ENCODE measurements at regions not wholly inside any gene's neighbourhood (a gene's known extent, or its start where the extent isn't known, plus 50 kb on each side); places are given as distances from the start of the nearest gene placed in this dataset.

DNA sequence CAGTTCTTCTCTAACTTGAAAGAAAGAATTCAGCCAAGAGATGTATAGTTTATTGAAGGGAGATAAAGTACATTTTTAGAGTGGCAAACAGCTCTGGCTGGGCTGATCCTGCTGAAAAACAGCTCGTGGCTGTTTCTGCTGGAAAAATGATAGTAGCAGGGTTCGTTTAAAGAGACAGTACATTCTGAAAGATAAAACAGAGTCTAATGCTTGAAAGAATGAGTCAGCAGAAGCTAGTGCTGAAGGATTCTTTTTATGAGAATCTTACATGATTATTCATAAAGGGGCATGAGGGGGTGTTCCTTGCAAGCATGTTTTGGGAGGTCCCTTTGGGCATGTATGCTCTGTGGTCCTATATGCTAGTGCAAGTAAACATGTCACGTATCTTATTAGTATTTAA is 790.0 kb downstream of the PCDH18 start:
- Mint-ChIP-seq H3K9me3 (peaks cover 30% of the 10 kb centered on the region), H3K36me3 (ENCODE audit: low read depth) (no peaks in the 10 kb centered on the region), H3K4me3 (no peak overlapping the region), H3K27me3 (ENCODE audit: insufficient read depth) (no peaks in the 10 kb centered on the region; the same call in none of the 2 replicates), H3K27ac (no peak overlapping the region), H3K4me1 (ENCODE audit: low read depth) (no peaks in the 10 kb centered on the region)
- TF ChIP-seq CTCF (IDR thresholded peaks at IDR 0.05) = no peak
- DNase-seq = no peak

DNA sequence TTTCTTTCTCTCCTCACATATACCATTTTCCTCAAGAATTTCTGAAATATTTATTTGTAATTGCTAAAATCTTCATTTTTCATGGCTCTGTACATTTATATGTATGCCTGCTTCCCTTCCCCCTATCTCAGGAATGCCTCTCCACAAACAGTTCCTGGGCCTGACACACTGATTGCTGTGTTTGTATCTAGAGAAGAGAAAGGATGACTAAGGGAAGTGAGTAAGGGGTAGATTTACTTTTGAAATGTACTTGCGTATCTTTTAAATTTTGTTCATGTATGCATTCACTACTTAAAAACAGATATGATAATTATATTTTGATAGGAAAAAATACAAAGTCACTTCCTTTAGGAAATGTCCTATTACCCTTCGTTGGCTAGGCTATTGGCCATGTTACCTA is 790.8 kb downstream of the PCDH18 start:
- no peak for DNase-seq
- Mint-ChIP-seq H3K4me1 (ENCODE audit: low read depth) (no peaks in the 10 kb centered on the region), H3K27me3 (ENCODE audit: insufficient read depth) (no peaks in the 10 kb centered on the region; the same call in none of the 2 replicates), H3K9me3 (peaks cover 30% of the 10 kb centered on the region), H3K36me3 (ENCODE audit: low read depth) (no peaks in the 10 kb centered on the region), H3K27ac (no peak overlapping the region), H3K4me3 (no peak overlapping the region)
- no peak for TF ChIP-seq CTCF (IDR thresholded peaks at IDR 0.05)

GRCh38 chr4:136740326-136740725 is 792.0 kb downstream of the PCDH18 start:
- no peaks in the 10 kb centered on the region for H3K36me3 Mint-ChIP-seq (ENCODE audit: low read depth)
- H3K27me3 Mint-ChIP-seq (ENCODE audit: insufficient read depth) = no peaks in the 10 kb centered on the region; the same call in none of the 2 replicates
- TF ChIP-seq CTCF (IDR thresholded peaks at IDR 0.05) = no peak
- H3K9me3 Mint-ChIP-seq = peaks cover 26% of the 10 kb centered on the region
- DNase-seq = no peak
- H3K4me1 Mint-ChIP-seq (ENCODE audit: low read depth) = no peaks in the 10 kb centered on the region
- H3K4me3 Mint-ChIP-seq = no peak overlapping the region
- H3K27ac Mint-ChIP-seq = no peak overlapping the region

DNA sequence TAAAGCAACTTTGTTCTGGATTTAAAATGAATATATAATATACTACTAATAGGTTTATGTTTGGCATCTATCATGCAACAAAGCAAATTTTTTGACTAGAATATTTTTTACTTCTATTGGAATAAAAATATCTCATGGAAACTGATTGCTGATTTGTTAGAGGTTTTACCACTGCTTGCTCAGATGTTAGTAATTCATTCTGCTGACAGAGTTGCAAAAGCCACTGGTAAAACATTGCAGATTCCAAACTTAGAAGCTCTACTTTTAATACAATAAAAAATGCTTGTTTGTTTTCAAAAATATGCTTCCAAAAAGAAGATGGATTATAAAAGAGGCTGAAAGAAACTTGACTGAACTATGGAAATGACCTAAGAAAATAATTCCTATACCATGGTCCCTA is 795.2 kb downstream of the PCDH18 start:
- no peak overlapping the region for H3K27ac Mint-ChIP-seq
- no peak for DNase-seq
- H3K36me3 Mint-ChIP-seq (ENCODE audit: low read depth) = no peaks in the 10 kb centered on the region
- H3K27me3 Mint-ChIP-seq (ENCODE audit: insufficient read depth) = no peaks in the 10 kb centered on the region; the same call in none of the 2 replicates
- no peak overlapping the region for H3K4me3 Mint-ChIP-seq
- peaks cover 14% of the 10 kb centered on the region for H3K9me3 Mint-ChIP-seq
- no peaks in the 10 kb centered on the region for H3K4me1 Mint-ChIP-seq (ENCODE audit: low read depth)
- no peak for TF ChIP-seq CTCF (IDR thresholded peaks at IDR 0.05)

DNA sequence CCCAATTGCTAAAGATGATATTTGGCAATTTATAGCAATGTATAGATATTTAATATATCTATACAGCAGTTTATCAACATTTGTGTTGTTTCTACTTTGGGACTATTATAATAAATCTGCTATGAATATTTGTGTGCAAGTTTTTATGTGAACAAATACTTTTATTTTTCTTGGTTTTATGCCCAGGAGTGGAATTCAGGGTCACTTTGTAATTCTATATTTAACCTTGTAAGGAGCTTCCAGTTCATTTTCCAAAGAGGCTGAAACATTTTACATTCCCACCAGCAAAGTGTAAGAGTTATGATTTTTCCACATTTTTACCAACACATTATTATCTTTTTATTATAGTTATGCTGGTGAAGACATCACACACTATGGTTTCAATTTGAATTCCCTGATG is 801.3 kb downstream of the PCDH18 start:
- Mint-ChIP-seq H3K27me3 (ENCODE audit: insufficient read depth) (no peaks in the 10 kb centered on the region), H3K4me3 (no peak overlapping the region), H3K27ac (no peak overlapping the region), H3K4me1 (ENCODE audit: low read depth) (no peaks in the 10 kb centered on the region), H3K36me3 (ENCODE audit: low read depth) (no peaks in the 10 kb centered on the region), H3K9me3 (peaks cover 15% of the 10 kb centered on the region)
- no peak for DNase-seq
- no peak for TF ChIP-seq CTCF (IDR thresholded peaks at IDR 0.05)

All from HFFc6 (cell line).